ENCODE measurements at regions not wholly inside any gene's neighbourhood (a gene's known extent, or its start where the extent isn't known, plus 50 kb on each side); places are given as distances from the start of the nearest gene placed in this dataset.

GRCh38 chr20:1813101-1813529, 82.1 kb upstream of the SIRPA start:
- no peak for TF ChIP-seq CTCF (IDR thresholded peaks at IDR 0.05)
- TF ChIP-seq POLR2A (IDR thresholded peaks at IDR 0.05), result no peak
